GM12892 (cell line): ENCODE measurements at regions not wholly inside any gene's neighbourhood (a gene's known extent, or its start where the extent isn't known, plus 50 kb on each side); places are given as distances from the start of the nearest gene placed in this dataset.

Source experiments
- POLR2A ChIP-seq: IDR thresholded peaks from 2 replicates; pipeline ENCODE4 v1.6.1; 2011; ENCODE audit warnings: low read depth, low read length, control low read depth
- POLR2AphosphoS5 ChIP-seq: IDR thresholded peaks from 2 replicates; pipeline ENCODE4 v1.6.1; 2011; ENCODE audit warnings: low read depth, low read length, control low read depth

DNA sequence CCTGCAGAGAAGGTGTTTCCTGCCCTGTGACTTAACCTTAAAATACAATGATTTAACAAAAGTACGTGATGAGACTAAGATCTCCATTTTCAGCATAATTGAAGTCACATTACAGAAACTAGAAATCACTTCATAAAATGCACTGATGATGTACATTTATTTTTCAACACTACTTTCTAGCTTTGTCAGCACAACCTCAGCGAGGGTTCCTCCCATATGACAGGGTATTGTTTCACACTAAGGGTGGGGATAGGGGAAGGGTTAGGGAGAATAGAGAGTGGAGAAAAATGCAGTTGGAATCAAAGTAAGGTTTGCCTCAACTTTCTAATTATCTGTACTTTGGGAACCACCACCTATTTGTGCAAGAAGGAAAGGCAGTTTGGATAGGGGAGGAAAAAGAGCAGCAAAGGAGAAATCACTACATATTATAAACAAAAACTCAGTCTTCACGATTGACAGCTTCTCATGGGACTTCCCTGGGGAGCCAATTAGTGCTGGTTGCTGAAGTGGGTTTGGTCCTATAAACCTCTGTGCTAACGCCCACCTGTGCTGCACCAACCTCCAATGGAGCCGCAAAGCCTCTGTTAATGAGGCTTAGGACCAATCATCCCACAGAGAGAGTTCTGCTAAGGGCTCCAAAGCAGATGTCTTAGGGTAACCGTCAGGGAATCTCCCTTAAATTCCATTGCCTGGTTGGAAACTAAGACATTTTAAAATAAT, 369.2 kb upstream of the PDE4D start:
- TF ChIP-seq POLR2AphosphoS5: no peak
- no peak for TF ChIP-seq POLR2A
